ENCODE measurements at regions not wholly inside any gene's neighbourhood (a gene's known extent, or its start where the extent isn't known, plus 50 kb on each side); places are given as distances from the start of the nearest gene placed in this dataset.

- H3K4me3 Mint-ChIP-seq, result no peak overlapping the region
- no peaks in the 10 kb centered on the region for H3K36me3 Mint-ChIP-seq (ENCODE audit: low read depth)
- H3K27me3 Mint-ChIP-seq, result peaks cover 38% of the 10 kb centered on the region
- no peak overlapping the region for H3K27ac Mint-ChIP-seq
- peak; percentile 19 for DNase-seq
- H3K9me3 Mint-ChIP-seq, result no peaks in the 10 kb centered on the region
- H3K4me1 Mint-ChIP-seq (ENCODE audit: low read depth), result no peaks in the 10 kb centered on the region
These were observed 86.2 kb upstream of the HS6ST1 start for GRCh38 chr2:128404709-128405466.

GRCh38 chr2:128405467-128405900, 86.8 kb upstream of the HS6ST1 start:
- Mint-ChIP-seq H3K9me3 (no peaks in the 10 kb centered on the region), H3K27ac (no peak overlapping the region), H3K27me3 (peaks cover 37% of the 10 kb centered on the region), H3K4me1 (ENCODE audit: low read depth) (no peaks in the 10 kb centered on the region), H3K36me3 (ENCODE audit: low read depth) (no peaks in the 10 kb centered on the region), H3K4me3 (no peak overlapping the region)
- no peak for DNase-seq

- no peak overlapping the region for H3K4me3 Mint-ChIP-seq
- DNase-seq, result no peak
- H3K27ac Mint-ChIP-seq, result no peak overlapping the region
- no peaks in the 10 kb centered on the region for H3K4me1 Mint-ChIP-seq (ENCODE audit: low read depth)
- no peaks in the 10 kb centered on the region for H3K36me3 Mint-ChIP-seq (ENCODE audit: low read depth)
- H3K27me3 Mint-ChIP-seq, result peaks cover 35% of the 10 kb centered on the region
- no peaks in the 10 kb centered on the region for H3K9me3 Mint-ChIP-seq
These were observed 87.4 kb upstream of the HS6ST1 start for GRCh38 chr2:128405981-128406613.

GRCh38 chr2:128406736-128407554, 88.3 kb upstream of the HS6ST1 start:
- no peak overlapping the region for H3K4me3 Mint-ChIP-seq
- no peaks in the 10 kb centered on the region for H3K9me3 Mint-ChIP-seq
- DNase-seq, result no peak
- no peaks in the 10 kb centered on the region for H3K4me1 Mint-ChIP-seq (ENCODE audit: low read depth)
- no peak overlapping the region for H3K27ac Mint-ChIP-seq
- peaks cover 32% of the 10 kb centered on the region for H3K27me3 Mint-ChIP-seq
- H3K36me3 Mint-ChIP-seq (ENCODE audit: low read depth), result no peaks in the 10 kb centered on the region

GRCh38 chr2:128408349-128409305, 90.0 kb upstream of the HS6ST1 start:
- Mint-ChIP-seq H3K27ac (no peak overlapping the region), H3K36me3 (ENCODE audit: low read depth) (no peaks in the 10 kb centered on the region), H3K9me3 (no peaks in the 10 kb centered on the region), H3K27me3 (peaks cover 23% of the 10 kb centered on the region), H3K4me1 (ENCODE audit: low read depth) (no peaks in the 10 kb centered on the region), H3K4me3 (no peak overlapping the region)
- no peak for DNase-seq

GRCh38 chr2:128409326-128410034, 90.8 kb upstream of the HS6ST1 start:
- DNase-seq, result no peak
- H3K27me3 Mint-ChIP-seq, result peaks cover 21% of the 10 kb centered on the region
- no peak overlapping the region for H3K4me3 Mint-ChIP-seq
- no peak overlapping the region for H3K27ac Mint-ChIP-seq
- no peaks in the 10 kb centered on the region for H3K9me3 Mint-ChIP-seq
- no peaks in the 10 kb centered on the region for H3K4me1 Mint-ChIP-seq (ENCODE audit: low read depth)
- no peaks in the 10 kb centered on the region for H3K36me3 Mint-ChIP-seq (ENCODE audit: low read depth)

- H3K4me3 Mint-ChIP-seq, result no peak overlapping the region
- no peaks in the 10 kb centered on the region for H3K9me3 Mint-ChIP-seq
- peaks cover 20% of the 10 kb centered on the region for H3K27me3 Mint-ChIP-seq
- no peaks in the 10 kb centered on the region for H3K4me1 Mint-ChIP-seq (ENCODE audit: low read depth)
- no peaks in the 10 kb centered on the region for H3K36me3 Mint-ChIP-seq (ENCODE audit: low read depth)
- DNase-seq, result no peak
- H3K27ac Mint-ChIP-seq, result no peak overlapping the region
These were observed 91.5 kb upstream of the HS6ST1 start for GRCh38 chr2:128410035-128410757.

GRCh38 chr2:128410758-128411215, 92.1 kb upstream of the HS6ST1 start:
- no peaks in the 10 kb centered on the region for H3K9me3 Mint-ChIP-seq
- H3K36me3 Mint-ChIP-seq (ENCODE audit: low read depth), result no peaks in the 10 kb centered on the region
- no peak for DNase-seq
- no peak overlapping the region for H3K4me3 Mint-ChIP-seq
- H3K4me1 Mint-ChIP-seq (ENCODE audit: low read depth), result no peaks in the 10 kb centered on the region
- peaks cover 14% of the 10 kb centered on the region for H3K27me3 Mint-ChIP-seq
- no peak overlapping the region for H3K27ac Mint-ChIP-seq

GRCh38 chr2:128411431-128411830, 92.8 kb upstream of the HS6ST1 start:
- H3K4me1 Mint-ChIP-seq (ENCODE audit: low read depth), result no peaks in the 10 kb centered on the region
- H3K27me3 Mint-ChIP-seq, result peaks cover 8% of the 10 kb centered on the region
- H3K27ac Mint-ChIP-seq, result no peak overlapping the region

GRCh38 chr2:128412181-128412871, 93.7 kb upstream of the HS6ST1 start:
- DNase-seq, result no peak
- Mint-ChIP-seq H3K4me3 (no peak overlapping the region), H3K27me3 (peaks cover 7% of the 10 kb centered on the region), H3K27ac (no peak overlapping the region), H3K36me3 (ENCODE audit: low read depth) (no peaks in the 10 kb centered on the region), H3K4me1 (ENCODE audit: low read depth) (no peaks in the 10 kb centered on the region), H3K9me3 (no peaks in the 10 kb centered on the region)

More at GRCh38 chr2:128411431-128411830, 92.8 kb upstream of the HS6ST1 start:
- no peak for DNase-seq
- Mint-ChIP-seq H3K36me3 (ENCODE audit: low read depth) (no peaks in the 10 kb centered on the region), H3K9me3 (no peaks in the 10 kb centered on the region), H3K4me3 (no peak overlapping the region)

GRCh38 chr2:128413014-128413717, 94.5 kb upstream of the HS6ST1 start:
- Mint-ChIP-seq H3K9me3 (no peaks in the 10 kb centered on the region), H3K27ac (no peak overlapping the region), H3K36me3 (ENCODE audit: low read depth) (no peaks in the 10 kb centered on the region), H3K4me1 (ENCODE audit: low read depth) (no peaks in the 10 kb centered on the region), H3K4me3 (no peak overlapping the region), H3K27me3 (peaks cover 7% of the 10 kb centered on the region)
- no peak for DNase-seq

- no peaks in the 10 kb centered on the region for H3K36me3 Mint-ChIP-seq (ENCODE audit: low read depth)
- H3K27ac Mint-ChIP-seq, result no peak overlapping the region
- DNase-seq, result no peak
- no peaks in the 10 kb centered on the region for H3K4me1 Mint-ChIP-seq (ENCODE audit: low read depth)
- no peaks in the 10 kb centered on the region for H3K9me3 Mint-ChIP-seq
- H3K27me3 Mint-ChIP-seq, result peaks cover under 1% of the 10 kb centered on the region
- H3K4me3 Mint-ChIP-seq, result no peak overlapping the region
These were observed 95.2 kb upstream of the HS6ST1 start for GRCh38 chr2:128413718-128414341.
